ENCODE measurements at regions not wholly inside any gene's neighbourhood (a gene's known extent, or its start where the extent isn't known, plus 50 kb on each side); places are given as distances from the start of the nearest gene placed in this dataset.

GRCh38 chr15:96606617-96607016 lies 276.1 kb downstream of the NR2F2 start:
- no peak overlapping the region for H3K4me3 ChIP-seq (ENCODE audit: low read depth, low read length)
- TF ChIP-seq CTCF (IDR thresholded peaks at IDR 0.05; ENCODE audit: borderline replicate concordance, insufficient read depth, low read depth, low read length) = no peak

GRCh38 chr15:96610757-96611156 lies 280.3 kb downstream of the NR2F2 start:
- TF ChIP-seq CTCF (IDR thresholded peaks at IDR 0.05; ENCODE audit: borderline replicate concordance, insufficient read depth, low read depth, low read length) = no peak
- no peak overlapping the region for H3K4me3 ChIP-seq (ENCODE audit: low read depth, low read length)

- no peak for TF ChIP-seq CTCF (IDR thresholded peaks at IDR 0.05; ENCODE audit: borderline replicate concordance, insufficient read depth, low read depth, low read length)
- no peak overlapping the region for H3K4me3 ChIP-seq (ENCODE audit: low read depth, low read length)
Measured at GRCh38 chr15:96612917-96613316, 282.4 kb downstream of the NR2F2 start.

- no peak overlapping the region for H3K4me3 ChIP-seq (ENCODE audit: low read depth, low read length)
- TF ChIP-seq CTCF (IDR thresholded peaks at IDR 0.05; ENCODE audit: borderline replicate concordance, insufficient read depth, low read depth, low read length) = no peak
Measured at GRCh38 chr15:96619174-96619573, 288.7 kb downstream of the NR2F2 start.

- H3K4me3 ChIP-seq (ENCODE audit: low read depth, low read length) = no peak overlapping the region
- no peak for TF ChIP-seq CTCF (IDR thresholded peaks at IDR 0.05; ENCODE audit: borderline replicate concordance, insufficient read depth, low read depth, low read length)
Measured at GRCh38 chr15:96622714-96623113, 292.2 kb downstream of the NR2F2 start.

- H3K4me3 ChIP-seq (ENCODE audit: low read depth, low read length) = no peak overlapping the region
- TF ChIP-seq CTCF (IDR thresholded peaks at IDR 0.05; ENCODE audit: borderline replicate concordance, insufficient read depth, low read depth, low read length) = no peak
Measured at GRCh38 chr15:96625256-96625655, 294.8 kb downstream of the NR2F2 start.

GRCh38 chr15:96627031-96627568 lies 296.6 kb downstream of the NR2F2 start:
- TF ChIP-seq CTCF (IDR thresholded peaks at IDR 0.05; ENCODE audit: borderline replicate concordance, insufficient read depth, low read depth, low read length) = no peak

More at GRCh38 chr15:96627031-96627568, 296.6 kb downstream of the NR2F2 start:
- H3K4me3 ChIP-seq (ENCODE audit: low read depth, low read length) = no peak overlapping the region
